GM19239 (cell line): ENCODE measurements at regions not wholly inside any gene's neighbourhood (a gene's known extent, or its start where the extent isn't known, plus 50 kb on each side); places are given as distances from the start of the nearest gene placed in this dataset.

ENCODE experiments used
- DNase-seq: peaks from one replicate; pipeline ENCODE4 v3.0.0; 2011; ENCODE audit warnings: low spot score; ENCODE audit not compliant: insufficient read length
- FAIRE-seq: peaks from 2 replicates; lab custom pipeline; 2011; peaks lifted over from hg19 to GRCh38; lab: Jason Lieb, UNC

- no peak for FAIRE-seq
- DNase-seq: no peak
These were observed 271.4 kb upstream of the HDAC4 start for GRCh38 chr2:239671916-239672849.

- DNase-seq: no peak
- no peak for FAIRE-seq
These were observed 270.7 kb upstream of the HDAC4 start for GRCh38 chr2:239671471-239671870.

DNA sequence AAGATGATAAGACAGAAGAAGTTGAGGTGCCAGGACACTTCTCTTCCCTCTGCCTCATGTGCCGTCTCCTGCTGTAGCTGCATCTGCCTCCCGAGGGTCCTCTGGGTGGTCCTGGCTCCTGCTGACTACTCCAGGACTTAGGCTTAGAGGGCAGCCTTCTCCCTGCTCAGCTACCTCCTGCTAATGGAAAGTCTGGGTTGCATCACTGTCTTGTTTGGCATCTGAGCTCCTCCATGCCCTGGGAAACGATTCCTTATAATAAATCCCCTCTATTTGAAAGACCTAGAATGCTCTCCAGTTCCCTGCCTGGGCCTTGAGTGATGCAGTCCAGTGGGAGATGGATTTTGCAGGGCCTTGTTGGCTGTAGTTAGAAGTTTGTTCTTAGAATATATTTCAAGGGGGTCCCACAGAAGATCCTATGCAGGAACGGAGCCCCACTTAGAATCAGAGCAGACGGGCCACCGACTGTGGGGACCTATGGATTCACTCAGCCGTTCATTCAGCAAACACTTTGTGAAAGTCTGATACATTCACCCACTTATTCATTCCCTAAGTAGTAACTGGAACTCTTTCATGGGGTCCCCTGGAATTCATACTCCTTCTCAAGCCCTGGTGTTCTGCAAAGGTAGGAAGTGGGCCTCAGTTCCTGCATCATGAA is 269.8 kb upstream of the HDAC4 start:
- FAIRE-seq (no peak), DNase-seq (no peak)

- DNase-seq (no peak), FAIRE-seq (no peak)
These were observed 269.2 kb upstream of the HDAC4 start for GRCh38 chr2:239669899-239670460.

- no peak for DNase-seq
- FAIRE-seq: no peak
These were observed 268.5 kb upstream of the HDAC4 start for GRCh38 chr2:239669181-239669898.

DNA sequence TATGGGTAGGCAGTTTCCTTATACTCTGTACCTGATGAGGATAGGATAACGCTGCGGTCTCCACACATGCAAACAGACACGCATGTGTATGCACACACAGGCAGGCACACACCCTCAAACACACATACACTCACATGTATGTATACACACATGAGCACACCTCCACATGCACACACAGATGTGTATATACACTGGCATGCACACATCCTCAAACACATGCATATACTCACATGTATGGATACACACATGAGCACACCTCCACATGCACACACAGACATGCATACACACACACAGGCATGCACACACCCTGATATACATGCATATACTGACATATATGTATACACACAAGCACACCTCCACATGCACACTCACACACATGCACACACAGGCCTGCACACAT is 267.8 kb upstream of the HDAC4 start:
- FAIRE-seq (no peak), DNase-seq (no peak)

GRCh38 chr2:239668042-239668441 is 267.2 kb upstream of the HDAC4 start:
- no peak for DNase-seq
- no peak for FAIRE-seq

- DNase-seq: no peak
- FAIRE-seq: no peak
These were observed 266.7 kb upstream of the HDAC4 start for GRCh38 chr2:239667431-239667985.

- no peak for FAIRE-seq
- DNase-seq: no peak
These were observed 266.1 kb upstream of the HDAC4 start for GRCh38 chr2:239666855-239667376.

GRCh38 chr2:239666053-239666854 is 265.4 kb upstream of the HDAC4 start:
- FAIRE-seq (no peak), DNase-seq (no peak)

DNA sequence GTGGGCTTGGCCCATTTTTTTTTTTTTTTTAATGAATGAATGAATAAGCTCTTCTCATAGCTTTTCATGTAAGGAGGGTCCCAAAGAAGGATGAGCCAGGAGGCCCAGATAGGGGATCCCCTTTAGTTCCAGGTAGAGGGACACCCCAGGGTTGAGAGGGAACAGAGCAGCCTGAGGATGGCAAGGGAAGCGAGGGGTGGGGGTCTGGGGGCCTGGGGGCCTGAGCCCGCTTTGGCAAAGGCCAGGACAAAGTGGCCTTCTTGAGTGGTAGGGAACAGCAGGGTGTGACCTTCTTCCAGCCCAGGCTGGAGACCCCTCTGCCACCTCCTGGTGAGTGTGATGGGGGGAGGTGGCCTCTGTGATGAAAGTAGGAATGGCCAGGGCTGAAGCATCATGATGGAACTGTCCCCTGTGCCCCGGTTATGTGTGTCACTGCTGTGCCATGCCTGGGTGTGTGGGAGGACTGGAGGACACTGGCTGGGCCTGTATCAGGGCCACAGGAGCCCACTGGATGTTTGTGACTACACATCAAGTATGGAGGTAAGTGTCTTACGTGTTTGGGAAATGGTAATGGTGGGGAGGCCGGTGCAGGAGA is 263.5 kb upstream of the HDAC4 start:
- DNase-seq (no peak), FAIRE-seq (no peak)

GRCh38 chr2:239663364-239663924 is 262.6 kb upstream of the HDAC4 start:
- no peak for FAIRE-seq
- DNase-seq: no peak

- DNase-seq: no peak
- no peak for FAIRE-seq
These were observed 261.7 kb upstream of the HDAC4 start for GRCh38 chr2:239662413-239663120.

DNA sequence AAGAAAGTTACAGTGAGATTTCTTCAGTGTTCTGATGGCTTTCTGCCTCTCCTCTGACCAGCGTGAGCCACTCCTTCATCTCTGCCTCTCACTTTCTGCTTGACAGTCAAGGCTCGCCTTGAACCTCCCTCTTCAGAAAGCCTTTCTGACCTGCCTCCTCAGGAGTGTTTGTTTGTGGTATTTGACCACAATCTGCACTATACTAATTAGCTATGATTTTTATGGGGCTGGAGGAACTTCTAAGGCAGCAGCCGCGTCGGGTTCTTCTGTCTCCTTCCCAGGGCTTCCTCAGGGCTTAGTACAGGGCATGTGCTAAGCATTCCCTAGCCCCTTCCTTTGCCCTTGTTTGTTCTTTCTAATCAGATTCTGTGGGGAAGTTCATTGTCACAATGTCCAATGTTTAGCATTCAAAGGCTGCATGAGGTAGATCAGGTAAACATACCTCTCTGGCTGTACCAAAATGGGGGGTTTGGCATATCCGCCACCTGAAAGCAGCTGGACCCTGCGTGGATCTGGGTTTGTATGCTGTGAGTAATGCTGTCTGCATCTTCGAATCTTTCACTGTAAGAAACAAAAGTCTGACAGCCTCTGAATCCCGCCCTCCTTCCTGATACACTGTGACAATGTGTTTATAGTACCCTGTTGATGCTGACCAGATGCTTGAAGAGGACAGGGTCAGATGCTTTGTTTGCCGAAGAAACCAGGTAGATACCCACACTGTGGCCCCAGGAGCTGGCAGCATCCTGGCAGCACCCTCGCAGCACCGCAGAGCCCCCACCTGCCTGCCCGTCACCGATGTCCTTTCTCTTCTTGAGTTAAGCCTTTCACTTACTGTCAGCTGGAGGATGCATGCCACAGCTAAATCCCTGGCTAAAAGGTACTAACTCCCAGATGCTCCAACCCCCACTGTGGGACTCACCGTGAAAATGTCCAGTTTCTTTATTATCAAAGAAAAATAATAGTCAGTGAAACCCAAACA is 260.8 kb upstream of the HDAC4 start:
- DNase-seq (no peak), FAIRE-seq (no peak)

GRCh38 chr2:239660390-239661230 is 259.8 kb upstream of the HDAC4 start:
- DNase-seq (no peak), FAIRE-seq (no peak)

DNA sequence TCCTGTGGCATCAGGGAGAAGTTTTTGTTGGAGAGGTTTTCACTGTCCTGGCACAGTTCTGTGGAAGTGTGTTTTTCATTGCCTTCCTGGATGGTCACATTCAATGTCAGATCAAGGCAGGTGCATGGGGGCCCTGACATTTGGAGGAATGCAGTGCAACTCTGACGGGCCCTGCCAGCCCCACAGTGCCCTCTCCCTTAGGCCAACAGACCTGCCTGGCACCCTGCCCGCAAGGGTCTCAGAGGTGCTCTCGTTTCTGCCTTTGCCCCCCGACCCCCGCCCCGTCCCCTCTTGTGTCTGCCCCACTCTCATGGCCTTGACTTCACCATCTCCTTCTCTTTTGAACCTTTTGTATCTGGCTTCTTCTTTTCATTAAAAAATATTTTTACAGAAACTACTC is 257.2 kb upstream of the HDAC4 start:
- FAIRE-seq: no peak
- no peak for DNase-seq
